ENCODE measurements at regions not wholly inside any gene's neighbourhood (a gene's known extent, or its start where the extent isn't known, plus 50 kb on each side); places are given as distances from the start of the nearest gene placed in this dataset.

DNA sequence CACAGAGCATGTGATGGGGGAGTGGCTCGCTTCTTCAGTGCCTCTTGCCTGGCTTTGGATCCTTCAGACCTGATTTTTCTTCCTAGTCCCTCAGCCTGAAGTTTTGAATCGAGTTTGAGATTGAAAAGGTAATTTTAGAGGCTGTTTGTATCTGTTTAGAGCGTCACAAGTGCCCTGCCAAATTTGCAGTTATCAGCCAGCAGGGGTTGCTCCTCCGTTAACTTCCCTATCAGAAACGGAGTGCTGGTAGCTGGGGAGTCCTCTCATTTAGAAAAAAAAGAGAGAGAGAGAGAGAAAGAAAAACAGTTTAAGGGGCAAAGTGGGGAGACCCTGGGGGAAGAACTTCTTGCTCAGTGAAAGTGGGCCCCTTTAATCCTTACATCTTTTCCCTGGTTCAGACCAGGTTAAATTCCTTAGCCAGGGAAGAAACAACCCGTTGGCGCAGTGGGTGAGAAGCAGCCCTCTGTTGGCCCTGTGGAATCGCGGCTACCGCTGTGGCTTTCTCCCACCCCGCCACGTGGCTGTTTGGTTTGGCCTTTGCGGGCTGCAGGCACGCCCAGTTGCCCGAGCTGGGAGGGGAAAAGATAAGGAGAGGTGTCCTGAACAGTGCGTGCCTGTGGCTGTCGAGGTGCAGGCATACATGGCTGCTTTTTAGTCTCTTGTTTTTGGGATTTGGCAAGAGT is 576.7 kb upstream of the ACO1 start:
- no peak overlapping the region for H3K4me2 ChIP-seq (ENCODE audit: low read depth, low read length)
- no peak overlapping the region for H3K56ac ChIP-seq (ENCODE audit: extremely low read depth, insufficient read depth, low read length)
- intact Hi-C loops (cut with micrococcal nuclease) = no loop called here

More for the DNA sequence above, 576.7 kb upstream of the ACO1 start:
- H4K91ac ChIP-seq (ENCODE audit: insufficient read depth, low read depth, low read length) = no peak overlapping the region
- no peaks in the 10 kb centered on the region for H3K27me3 ChIP-seq (ENCODE audit: control insufficient read depth, insufficient read depth, low read length)
- no peak overlapping the region for H2AK5ac ChIP-seq (ENCODE audit: low read depth, low read length)
- BruUV-seq (replicated peaks) = no TSS peak
- H3K9me3 ChIP-seq (ENCODE audit: control insufficient read depth, insufficient read depth, low read length) = peaks cover 6% of the 10 kb centered on the region
- H2BK15ac ChIP-seq (ENCODE audit: low read depth, low read length) = no peak overlapping the region
- in situ Hi-C loops (cut with MboI; ENCODE audit: low sequenced_read_pairs) (no loop called here), dilution Hi-C loops (cut with HindIII; ENCODE audit: low sequenced_read_pairs, unreplicated experiment) (no loop called here)
- H4K5ac ChIP-seq (ENCODE audit: low read depth, low read length) = no peak overlapping the region
- H3K36me3 ChIP-seq (ENCODE audit: control insufficient read depth, insufficient read depth, low read length) = no peaks in the 10 kb centered on the region
- TF ChIP-seq RFX5 (IDR thresholded peaks at IDR 0.05; ENCODE audit: low read depth, low read length) (no peak), SMC3 (IDR thresholded peaks at IDR 0.05; ENCODE audit: low read depth, low read length) (no peak), CHD1 (IDR thresholded peaks at IDR 0.05; ENCODE audit: low read depth, low read length) (no peak), RCOR1 (IDR thresholded peaks at IDR 0.05; ENCODE audit: insufficient replicate concordance, low read length) (no peak), FOS (IDR thresholded peaks at IDR 0.05; ENCODE audit: low read depth, low read length) (no peak), MAZ (IDR thresholded peaks at IDR 0.05; ENCODE audit: borderline replicate concordance, low read depth, low read length) (no peak), NFE2L2 (IDR thresholded peaks at IDR 0.05; ENCODE audit: low read depth, low read length) (no peak), POLR2A (IDR thresholded peaks at IDR 0.05; ENCODE audit: low read depth, low read length) (no peak), MXI1 (IDR thresholded peaks at IDR 0.05; ENCODE audit: borderline replicate concordance, low read depth, low read length) (no peak), RAD21 (IDR thresholded peaks at IDR 0.05; ENCODE audit: low read length) (no peak), MAFK (IDR thresholded peaks at IDR 0.05; ENCODE audit: low read depth, low read length) (no peak), BHLHE40 (IDR thresholded peaks at IDR 0.05; ENCODE audit: low read depth, low read length) (no peak), CTCF (conservative IDR thresholded peaks at IDR 0.05; ENCODE audit: low read depth, low read length) (no peak), CEBPB (IDR thresholded peaks at IDR 0.05; ENCODE audit: low read depth, low read length) (no peak)
- TF ChIP-seq, protein P1, sequence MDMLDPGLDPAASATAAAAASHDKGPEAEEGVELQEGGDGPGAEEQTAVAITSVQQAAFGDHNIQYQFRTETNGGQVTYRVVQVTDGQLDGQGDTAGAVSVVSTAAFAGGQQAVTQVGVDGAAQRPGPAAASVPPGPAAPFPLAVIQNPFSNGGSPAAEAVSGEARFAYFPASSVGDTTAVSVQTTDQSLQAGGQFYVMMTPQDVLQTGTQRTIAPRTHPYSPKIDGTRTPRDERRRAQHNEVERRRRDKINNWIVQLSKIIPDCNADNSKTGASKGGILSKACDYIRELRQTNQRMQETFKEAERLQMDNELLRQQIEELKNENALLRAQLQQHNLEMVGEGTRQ (IDR thresholded peaks at IDR 0.05; ENCODE audit: low read depth, low read length) = no peak
- TF ChIP-seq, protein P2, sequence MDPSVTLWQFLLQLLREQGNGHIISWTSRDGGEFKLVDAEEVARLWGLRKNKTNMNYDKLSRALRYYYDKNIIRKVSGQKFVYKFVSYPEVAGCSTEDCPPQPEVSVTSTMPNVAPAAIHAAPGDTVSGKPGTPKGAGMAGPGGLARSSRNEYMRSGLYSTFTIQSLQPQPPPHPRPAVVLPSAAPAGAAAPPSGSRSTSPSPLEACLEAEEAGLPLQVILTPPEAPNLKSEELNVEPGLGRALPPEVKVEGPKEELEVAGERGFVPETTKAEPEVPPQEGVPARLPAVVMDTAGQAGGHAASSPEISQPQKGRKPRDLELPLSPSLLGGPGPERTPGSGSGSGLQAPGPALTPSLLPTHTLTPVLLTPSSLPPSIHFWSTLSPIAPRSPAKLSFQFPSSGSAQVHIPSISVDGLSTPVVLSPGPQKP (IDR thresholded peaks at IDR 0.05; ENCODE audit: borderline replicate concordance, low read depth, low read length) = no peak
- no peak overlapping the region for H3K23ac ChIP-seq (ENCODE audit: low read depth, low read length)
- ChIA-PET CTCF (no interaction called here), POLR2A (ENCODE audit: unreplicated experiment) (no interaction called here)
- H3K4me3 ChIP-seq (ENCODE audit: insufficient read depth, low read depth, low read length) = no peak overlapping the region
- ATAC-seq (ENCODE audit: low read depth) (no peak), DNase-seq (no peak)
- H2BK120ac ChIP-seq (ENCODE audit: low read depth, low read length) = no peak overlapping the region
- H3K4ac ChIP-seq (ENCODE audit: low read depth, low read length) = no peak overlapping the region
- H3K14ac ChIP-seq (replicated peaks; ENCODE audit: low read depth, low read length) = no peak overlapping the region
- no peak overlapping the region for H2AK9ac ChIP-seq (replicated peaks; ENCODE audit: low read depth, low read length, poor library complexity)
- no peak overlapping the region for H2AFZ ChIP-seq (replicated peaks; ENCODE audit: low read length, poor library complexity)
- no peak overlapping the region for H2BK20ac ChIP-seq (ENCODE audit: low read depth, low read length)
- no peak overlapping the region for H3K18ac ChIP-seq (ENCODE audit: low read depth, low read length)
- no peaks in the 10 kb centered on the region for H3K4me1 ChIP-seq (ENCODE audit: control insufficient read depth, insufficient read depth, low read length)
- no peak overlapping the region for H3K27ac ChIP-seq (ENCODE audit: insufficient read depth, low read length)
- no peaks in the 10 kb centered on the region for H4K20me1 ChIP-seq (ENCODE audit: insufficient read depth, low read length)
- H4K8ac ChIP-seq (ENCODE audit: low read depth in 2 of 2, low read length in 2 of 2) = no peak overlapping the region
- H3K9ac ChIP-seq (ENCODE audit: low read depth, low read length) = no peak overlapping the region
- no peak overlapping the region for H2BK5ac ChIP-seq (ENCODE audit: low read depth, low read length, poor library complexity, severe bottlenecking)
- 55% methylated on average over 9 of the region's 17 CpGs; no CpG with 5 or more reads in 1 of the 2 experiments for whole genome bisulfite sequencing, 2 experiments (ENCODE audit: extremely low coverage in 2 of 2, insufficient read length in 1 of 2)
- H3K9me1 ChIP-seq (ENCODE audit: insufficient read depth, low read length) = no peaks in the 10 kb centered on the region
- H3K79me1 ChIP-seq (ENCODE audit: low read depth in 1 of 2, low read length in 2 of 2) = no peaks in the 10 kb centered on the region
